GM21529 (cell line): ENCODE measurements at regions not wholly inside any gene's neighbourhood (a gene's known extent, or its start where the extent isn't known, plus 50 kb on each side); places are given as distances from the start of the nearest gene placed in this dataset.
"Not testable (repeated sequence)": the region's sequence is repeated elsewhere in the genome, so short reads cannot be mapped to it uniquely, and the experiment has no call there.

Experiments used
- ATAC-seq: cut with Tn5 transposase; IDR thresholded peaks from one replicate; pipeline ENCODE4 v1.9.1; 2021; ENCODE audit not compliant: unreplicated experiment

DNA sequence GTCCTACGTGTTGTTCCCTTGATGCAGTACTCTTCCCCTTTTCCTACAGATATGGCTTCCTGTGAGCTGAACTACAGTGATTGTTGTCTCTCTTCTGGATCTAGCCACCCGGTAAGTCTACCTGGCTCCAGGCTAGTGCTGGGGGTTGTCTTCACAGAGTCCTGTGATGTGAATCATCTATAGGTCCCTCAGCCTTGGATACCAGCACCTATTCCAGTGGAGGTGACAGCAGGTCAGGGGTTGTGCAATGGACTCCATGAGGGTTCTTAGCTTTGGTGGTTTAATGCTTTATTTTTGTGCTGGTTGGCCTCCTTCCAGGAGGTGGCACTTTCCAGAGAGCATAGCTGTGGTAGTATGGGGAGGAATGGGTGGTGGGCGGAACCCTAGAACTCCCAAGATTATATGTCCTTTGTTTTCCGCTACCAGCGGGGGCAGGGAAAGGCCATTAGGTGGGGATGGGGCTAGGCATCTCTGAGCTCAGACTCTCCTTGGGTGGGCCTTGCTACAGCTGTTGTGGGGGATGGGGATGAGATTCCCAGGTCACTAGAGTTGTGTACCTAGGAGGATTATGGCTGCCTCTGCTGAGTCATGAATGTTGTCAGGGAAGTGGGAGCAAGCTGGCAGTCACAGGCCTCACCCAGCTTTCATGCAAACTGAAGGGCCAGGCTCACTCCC is 121.4 kb upstream of the ANKRD50 start:
- ATAC-seq, result no peak

GRCh38 chr4:124828382-124828781 is 115.8 kb upstream of the ANKRD50 start:
- ATAC-seq, result no peak

DNA sequence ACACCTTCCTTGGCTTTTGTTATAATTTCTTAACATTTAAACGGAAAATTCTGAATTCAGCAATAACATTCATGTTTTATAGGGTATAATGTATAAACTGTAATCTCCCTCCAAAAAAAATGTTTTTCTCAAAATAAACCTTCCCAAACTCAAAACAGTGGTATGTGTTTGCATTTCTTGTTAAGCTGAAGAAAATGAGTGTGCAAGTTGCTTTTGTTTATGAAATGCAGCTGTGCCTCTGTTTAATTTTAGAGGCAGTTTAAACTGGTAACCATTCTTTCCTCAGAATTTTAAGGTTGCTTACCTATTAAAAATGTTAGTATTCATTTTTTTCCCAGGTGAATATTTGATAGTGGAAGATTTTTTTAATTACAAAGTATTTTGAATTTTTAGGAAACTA is 105.0 kb upstream of the ANKRD50 start:
- ATAC-seq, result no peak

DNA sequence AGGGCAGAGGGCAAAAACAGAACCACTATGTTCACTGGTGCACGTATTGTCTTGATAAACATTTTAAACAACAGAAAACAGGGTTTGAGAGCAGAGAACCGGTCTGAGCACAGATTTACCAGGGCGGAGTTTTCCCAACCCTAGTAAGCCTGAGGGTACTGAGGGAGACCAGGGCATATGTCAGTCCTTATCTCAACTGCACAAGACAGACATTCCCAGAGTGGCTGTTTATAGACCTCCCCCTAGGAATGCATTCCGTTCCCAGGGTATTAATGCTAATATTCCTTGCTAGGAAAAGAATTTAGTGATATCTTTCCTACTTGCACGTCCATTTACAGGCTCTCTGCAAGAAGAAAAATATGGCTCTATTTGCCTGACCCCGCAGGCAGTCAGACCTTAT is 99.7 kb upstream of the ANKRD50 start:
- not testable (repeated sequence) for ATAC-seq

- no peak for ATAC-seq
Measured at GRCh38 chr4:124810827-124811226, 98.3 kb upstream of the ANKRD50 start.

DNA sequence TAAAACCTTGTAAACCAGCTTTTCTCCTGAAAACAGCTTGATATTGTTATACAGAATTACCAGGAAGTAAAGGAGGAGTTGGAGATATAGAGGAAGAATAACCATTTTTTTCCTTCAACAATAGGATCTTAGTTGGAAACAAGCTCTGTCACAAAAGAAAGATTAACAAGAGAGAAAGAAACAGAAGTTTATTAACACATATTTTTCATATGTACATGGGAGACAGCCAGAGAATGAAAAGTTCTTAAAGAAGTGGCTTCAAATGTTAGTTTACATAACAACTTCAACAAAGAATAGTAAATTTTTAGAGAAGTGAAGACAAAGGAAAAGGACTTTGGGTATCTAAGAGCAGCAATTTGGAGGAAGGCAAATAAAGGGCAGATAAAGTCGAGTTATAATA is 94.9 kb upstream of the ANKRD50 start:
- ATAC-seq, result no peak

- ATAC-seq, result no peak
Measured at GRCh38 chr4:124806403-124806802, 93.9 kb upstream of the ANKRD50 start.

- ATAC-seq, result peak; percentile 66
Measured at GRCh38 chr4:124804584-124804983, 92.1 kb upstream of the ANKRD50 start.

- ATAC-seq, result no peak
Measured at GRCh38 chr4:124804041-124804440, 91.5 kb upstream of the ANKRD50 start.

GRCh38 chr4:124803641-124804040 is 91.1 kb upstream of the ANKRD50 start:
- no peak for ATAC-seq

GRCh38 chr4:124803026-124803425 is 90.5 kb upstream of the ANKRD50 start:
- ATAC-seq, result no peak

GRCh38 chr4:124797223-124797622 is 84.7 kb upstream of the ANKRD50 start:
- no peak for ATAC-seq

GRCh38 chr4:124790471-124790870 is 77.9 kb upstream of the ANKRD50 start:
- ATAC-seq, result no peak

- ATAC-seq, result no peak
Measured at GRCh38 chr4:124786634-124787033, 74.1 kb upstream of the ANKRD50 start.

GRCh38 chr4:124785645-124786044 is 73.1 kb upstream of the ANKRD50 start:
- no peak for ATAC-seq

GRCh38 chr4:124783847-124784246 is 71.3 kb upstream of the ANKRD50 start:
- no peak for ATAC-seq

DNA sequence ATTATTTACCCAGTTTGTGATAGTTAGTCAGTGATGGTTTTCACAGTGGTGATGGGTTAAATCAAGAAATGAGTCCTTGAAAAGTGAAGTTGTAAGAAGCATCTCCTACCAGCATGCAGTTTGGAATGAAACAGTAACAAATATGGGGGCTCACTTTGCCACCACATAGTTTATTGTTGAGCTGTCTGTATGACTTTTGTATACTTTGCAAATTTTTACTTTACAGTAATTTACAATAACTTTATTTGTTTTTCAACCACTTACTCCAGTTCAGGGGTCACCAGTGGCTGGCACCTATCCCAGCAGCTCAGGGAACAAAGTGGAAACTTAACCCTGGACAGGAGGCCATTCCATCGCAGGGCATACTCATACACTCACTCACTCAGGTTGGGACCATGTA is 64.5 kb upstream of the ANKRD50 start:
- no peak for ATAC-seq

DNA sequence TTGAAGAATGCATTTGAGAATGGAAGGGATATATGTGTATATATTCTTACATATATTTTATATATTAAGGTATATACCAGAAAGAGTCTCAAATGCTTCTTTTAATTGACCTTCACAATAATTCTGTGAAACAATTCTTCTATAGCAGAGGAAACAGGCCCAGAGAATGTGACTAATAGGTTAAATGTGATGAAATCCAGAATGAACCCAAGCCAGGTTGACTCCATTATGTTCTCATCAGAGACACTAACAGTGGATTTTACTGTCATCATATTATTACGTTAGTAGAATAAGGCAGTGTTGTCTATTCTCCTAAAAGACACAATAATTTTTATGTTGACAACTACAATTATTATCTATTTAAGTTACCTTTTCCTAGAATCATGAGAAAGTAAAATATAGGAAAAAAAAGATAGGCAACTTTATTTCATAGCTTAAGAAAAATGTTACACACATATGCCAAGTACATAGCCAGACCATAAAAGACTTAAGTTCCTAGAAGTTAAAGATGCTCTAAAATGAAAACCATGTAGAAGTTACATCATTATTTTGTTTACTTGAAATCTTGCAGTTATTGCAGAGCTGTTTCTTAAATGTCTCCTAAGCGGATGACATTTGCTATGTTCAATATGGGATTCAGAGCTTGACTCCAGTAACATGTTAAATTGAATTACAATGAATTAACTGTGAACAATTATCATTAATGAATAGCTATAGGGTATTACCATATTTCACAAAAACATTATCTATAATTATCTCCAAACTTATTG is 56.2 kb upstream of the ANKRD50 start:
- no peak for ATAC-seq

- ATAC-seq, result no peak
Measured at GRCh38 chr4:124762956-124763355, 50.4 kb upstream of the ANKRD50 start.
